Keratinocyte (primary cell): ENCODE measurements at regions not wholly inside any gene's neighbourhood (a gene's known extent, or its start where the extent isn't known, plus 50 kb on each side); places are given as distances from the start of the nearest gene placed in this dataset.

Source experiments
- DNase-seq: peaks from one replicate; pipeline ENCODE4 v3.0.0-alpha.2; 2011; ENCODE audit warnings: low read depth, missing footprints, low spot score
- FAIRE-seq: peaks from 2 replicates; lab custom pipeline; 2011; peaks lifted over from hg19 to GRCh38; lab: Jason Lieb, UNC
- H2AFZ ChIP-seq: 2 replicates; pipeline ENCODE4 v1.6.0; 2012; ENCODE audit warnings: low read length, control low read depth, inconsistent platforms; ENCODE audit not compliant: control insufficient read depth
- H3K27ac ChIP-seq: 2 replicates; pipeline ENCODE4 v1.5.1; 2011; ENCODE audit warnings: low read length; ENCODE audit not compliant: control insufficient read depth, insufficient read depth
- H3K27me3 ChIP-seq: 3 replicates; pipeline ENCODE4 v1.6.0; 2011; ENCODE audit warnings: low read length; ENCODE audit not compliant: control insufficient read depth, insufficient read depth; ENCODE audit errors: extremely low read depth
- H3K36me3 ChIP-seq, 2 experiments: 2 replicates in 1 of 2; 3 replicates in 1 of 2; pipeline ENCODE4 v1.5.1; 2011; ENCODE audit warnings: low read length in 2 of 2, mild to moderate bottlenecking in 1 of 2; ENCODE audit not compliant: control insufficient read depth in 2 of 2, insufficient read depth in 2 of 2; ENCODE audit errors: extremely low read depth in 1 of 2
- H3K4me1 ChIP-seq: 3 replicates; pipeline ENCODE4 v1.5.1; 2011; ENCODE audit warnings: low read length; ENCODE audit not compliant: control insufficient read depth, insufficient read depth; ENCODE audit errors: extremely low read depth
- H3K4me2 ChIP-seq: 3 replicates; pipeline ENCODE4 v1.6.0; 2011; ENCODE audit warnings: low read depth, low read length; ENCODE audit not compliant: control insufficient read depth, insufficient read depth; ENCODE audit errors: extremely low read depth
- H3K4me3 ChIP-seq, 3 experiments: fragments of 200-600 bp in 1 of 3; sonication (generic) in 1 of 3; 2 replicates in 2 of 3; 3 replicates in 1 of 3; pipeline ENCODE4 v1.5.1; 2011 to 2016; ENCODE audit warnings: low read length in 3 of 3, mild to moderate bottlenecking in 3 of 3, control low read depth in 2 of 3, inconsistent platforms in 1 of 3, low read depth in 1 of 3, mixed read lengths in 1 of 3, mixed run types in 1 of 3, moderate library complexity in 1 of 3; ENCODE audit not compliant: control insufficient read depth in 2 of 3, insufficient read depth in 2 of 3; ENCODE audit errors: extremely low read depth in 1 of 3
- H3K79me2 ChIP-seq: 2 replicates; pipeline ENCODE4 v1.6.0; 2012; ENCODE audit warnings: low read length; ENCODE audit not compliant: control insufficient read depth, insufficient read depth
- H3K9ac ChIP-seq: 3 replicates; pipeline ENCODE4 v1.6.0; 2011; ENCODE audit warnings: low read length; ENCODE audit not compliant: control insufficient read depth, insufficient read depth; ENCODE audit errors: extremely low read depth
- H3K9me1 ChIP-seq: 3 replicates; pipeline ENCODE4 v1.6.0; 2011; ENCODE audit warnings: low read length; ENCODE audit not compliant: control insufficient read depth, insufficient read depth; ENCODE audit errors: extremely low read depth
- H3K9me3 ChIP-seq: 2 replicates; pipeline ENCODE4 v1.5.1; 2012; ENCODE audit warnings: low read depth, low read length; ENCODE audit not compliant: control insufficient read depth
- H4K20me1 ChIP-seq: 3 replicates; pipeline ENCODE4 v1.6.0; 2011; ENCODE audit warnings: low read length; ENCODE audit not compliant: control insufficient read depth, insufficient read depth; ENCODE audit errors: extremely low read depth
- CTCF ChIP-seq, 3 experiments: IDR thresholded peaks in 1 of 3; conservative IDR thresholded peaks in 1 of 3; optimal IDR thresholded peaks in 1 of 3; 2 replicates in 2 of 3; 3 replicates in 1 of 3; pipeline versions ENCODE3 to v1.5.1; 2011; ENCODE audit warnings: low read length in 3 of 3, mild to moderate bottlenecking in 3 of 3, moderate library complexity in 2 of 3, control low read depth in 1 of 3, inconsistent platforms in 1 of 3; ENCODE audit not compliant: insufficient read depth in 2 of 3; ENCODE audit errors: extremely low read depth in 1 of 3
- EZH2 ChIP-seq: IDR thresholded peaks from one replicate; pipeline ENCODE4 v1.6.1; 2012; ENCODE audit warnings: inconsistent platforms, mild to moderate bottlenecking, low read length, moderate library complexity
- dilution Hi-C: fragments of 300-500 bp; cut with MboI; formaldehyde crosslinking; loops from one replicate; pipeline ENCODE4 v1.7.0; 2020; ENCODE audit warnings: low sequenced_read_pairs; ENCODE audit not compliant: extremely low pct_ligation_motif_present

GRCh38 chrX:96006281-96006680 is 678.4 kb upstream of the DIAPH2 start:
- no peaks in the 10 kb centered on the region for H3K9me1 ChIP-seq
- FAIRE-seq: no peak
- H3K27ac ChIP-seq: no peak overlapping the region
- no peaks in the 10 kb centered on the region for H3K79me2 ChIP-seq
- H3K4me3 ChIP-seq: no peak overlapping the region
- H3K4me1 ChIP-seq: no peaks in the 10 kb centered on the region
- H3K9me3 ChIP-seq: no peaks in the 10 kb centered on the region
- H3K27me3 ChIP-seq: no peaks in the 10 kb centered on the region
- no peak overlapping the region for H2AFZ ChIP-seq
- H3K36me3 ChIP-seq: no peaks in the 10 kb centered on the region
- H3K4me2 ChIP-seq: no peak overlapping the region
- no peak for DNase-seq
- no peak for TF ChIP-seq EZH2
- no peak for TF ChIP-seq CTCF (optimal IDR thresholded peaks at IDR 0.05 in 1 of 3, IDR thresholded peaks at IDR 0.05 in 1 of 3, conservative IDR thresholded peaks at IDR 0.05 in 1 of 3; ENCODE audit: extremely low read depth in 1 of 3, insufficient read depth in 2 of 3, low read length in 3 of 3)
- no peaks in the 10 kb centered on the region for H4K20me1 ChIP-seq
- no peak overlapping the region for H3K9ac ChIP-seq
- dilution Hi-C loops: no loop called here

GRCh38 chrX:96027407-96027806 is 657.2 kb upstream of the DIAPH2 start:
- dilution Hi-C loops: no loop called here
- no peaks in the 10 kb centered on the region for H3K36me3 ChIP-seq
- no peaks in the 10 kb centered on the region for H3K9me1 ChIP-seq
- FAIRE-seq (no peak), DNase-seq (no peak)
- no peaks in the 10 kb centered on the region for H3K9me3 ChIP-seq
- no peak overlapping the region for H3K27ac ChIP-seq
- H3K79me2 ChIP-seq: no peaks in the 10 kb centered on the region
- H2AFZ ChIP-seq: no peak overlapping the region
- H3K4me1 ChIP-seq: no peaks in the 10 kb centered on the region
- H4K20me1 ChIP-seq: no peaks in the 10 kb centered on the region
- no peak overlapping the region for H3K4me2 ChIP-seq
- H3K4me3 ChIP-seq: no peak overlapping the region
- no peak for TF ChIP-seq EZH2
- no peak for TF ChIP-seq CTCF (optimal IDR thresholded peaks at IDR 0.05 in 1 of 3, IDR thresholded peaks at IDR 0.05 in 1 of 3, conservative IDR thresholded peaks at IDR 0.05 in 1 of 3; ENCODE audit: extremely low read depth in 1 of 3, insufficient read depth in 2 of 3, low read length in 3 of 3)
- no peak overlapping the region for H3K9ac ChIP-seq
- no peaks in the 10 kb centered on the region for H3K27me3 ChIP-seq
